GM21825 (cell line): ENCODE measurements at regions not wholly inside any gene's neighbourhood (a gene's known extent, or its start where the extent isn't known, plus 50 kb on each side); places are given as distances from the start of the nearest gene placed in this dataset.

ENCODE experiments used
- ATAC-seq: cut with Tn5 transposase; IDR thresholded peaks from one replicate; pipeline ENCODE4 v1.9.1; 2021; ENCODE audit warnings: mild to moderate bottlenecking, moderate library complexity; ENCODE audit not compliant: unreplicated experiment

DNA sequence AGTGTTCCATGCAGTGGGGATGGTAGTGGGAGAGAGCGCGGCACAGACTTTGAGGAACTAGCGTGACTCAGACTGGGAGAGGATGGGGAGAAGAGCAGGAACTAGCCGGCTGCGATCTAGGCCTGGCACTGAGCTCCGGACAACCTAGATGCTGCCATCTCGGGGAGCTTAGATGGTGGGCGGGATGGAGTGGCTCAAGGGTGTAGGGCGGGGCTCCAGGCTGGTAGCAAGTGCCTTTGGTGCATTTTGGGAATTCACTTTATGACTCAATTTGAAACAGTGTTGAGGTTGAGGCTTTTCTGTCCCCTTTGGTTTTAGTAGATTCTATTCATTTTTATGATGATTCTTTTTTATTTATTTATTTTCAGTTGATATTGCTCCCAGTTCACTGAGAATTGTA, 185.3 kb upstream of the GPR26 start:
- ATAC-seq = no peak

GRCh38 chr10:123484722-123485121, 181.4 kb upstream of the GPR26 start:
- ATAC-seq = no peak

DNA sequence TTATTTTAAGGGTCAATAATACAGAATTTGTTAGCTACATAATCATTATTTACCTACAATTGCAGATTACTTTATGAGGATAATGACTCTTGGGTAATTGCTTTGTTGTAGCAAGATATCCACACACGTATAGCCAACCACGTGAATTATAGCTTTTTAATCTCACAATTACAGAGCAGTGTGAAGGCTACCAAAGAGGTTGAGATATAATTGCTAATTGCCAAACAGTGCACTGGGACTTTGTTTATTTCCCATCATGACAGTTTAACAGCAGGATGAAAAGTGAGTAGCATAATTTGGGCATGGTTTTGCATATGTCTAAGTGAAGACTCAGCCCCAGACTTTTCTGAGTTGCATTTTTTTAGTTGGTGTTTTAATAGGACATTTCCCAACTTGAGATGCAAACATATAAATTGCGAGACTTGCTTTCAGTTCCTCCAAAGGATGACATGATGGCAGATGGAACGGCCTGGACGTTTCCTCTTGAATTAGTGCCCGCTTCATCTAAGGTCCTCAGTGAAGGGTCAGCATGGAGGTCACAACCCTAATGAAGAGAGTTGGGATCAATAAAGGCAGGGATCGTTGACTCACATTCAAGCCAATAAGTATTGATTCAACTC, 180.7 kb upstream of the GPR26 start:
- no peak for ATAC-seq

DNA sequence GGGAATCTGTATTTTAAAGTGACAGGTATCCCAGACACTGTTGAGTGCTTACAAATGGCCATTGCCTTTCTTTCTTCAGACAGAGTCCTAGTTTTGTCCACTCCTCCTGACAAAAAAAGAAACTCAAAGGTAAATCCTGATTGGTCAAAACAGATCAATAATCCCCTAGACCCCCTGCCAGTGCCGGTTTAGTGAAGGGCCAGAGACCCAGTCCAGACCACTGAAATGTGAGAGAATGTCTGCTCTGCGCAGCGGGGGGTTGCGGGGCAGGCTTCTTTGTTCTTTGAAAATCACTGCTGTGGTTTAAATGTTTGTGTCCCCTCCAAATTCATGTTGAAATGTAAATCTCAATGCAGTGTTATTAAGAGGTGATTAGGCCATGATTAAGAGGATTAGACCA, 177.7 kb upstream of the GPR26 start:
- no peak for ATAC-seq

GRCh38 chr10:123491364-123491763, 174.8 kb upstream of the GPR26 start:
- no peak for ATAC-seq

- no peak for ATAC-seq
These were observed 174.1 kb upstream of the GPR26 start for GRCh38 chr10:123492016-123492415.

- no peak for ATAC-seq
These were observed 171.8 kb upstream of the GPR26 start for GRCh38 chr10:123494301-123494808.

DNA sequence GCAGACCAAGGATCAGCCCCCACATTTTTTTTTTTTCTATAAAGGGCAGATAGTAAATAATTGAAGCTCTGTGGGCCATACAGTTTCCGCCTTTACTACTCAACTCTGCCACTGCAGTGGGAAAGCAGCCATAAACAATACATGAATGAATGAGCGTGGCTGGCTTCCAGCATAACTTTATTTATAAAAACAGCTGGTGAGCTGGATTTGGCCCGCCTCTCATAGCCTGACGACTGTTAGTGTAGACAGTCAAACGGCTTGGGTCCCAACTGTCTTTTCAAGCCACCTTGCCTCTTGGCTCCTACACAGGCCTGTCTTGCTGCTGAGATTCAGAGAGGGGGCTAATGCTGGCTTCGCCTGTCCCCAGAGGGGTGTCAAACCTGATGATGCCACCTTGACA, 169.8 kb upstream of the GPR26 start:
- ATAC-seq = no peak

- no peak for ATAC-seq
These were observed 169.0 kb upstream of the GPR26 start for GRCh38 chr10:123496996-123497660.

DNA sequence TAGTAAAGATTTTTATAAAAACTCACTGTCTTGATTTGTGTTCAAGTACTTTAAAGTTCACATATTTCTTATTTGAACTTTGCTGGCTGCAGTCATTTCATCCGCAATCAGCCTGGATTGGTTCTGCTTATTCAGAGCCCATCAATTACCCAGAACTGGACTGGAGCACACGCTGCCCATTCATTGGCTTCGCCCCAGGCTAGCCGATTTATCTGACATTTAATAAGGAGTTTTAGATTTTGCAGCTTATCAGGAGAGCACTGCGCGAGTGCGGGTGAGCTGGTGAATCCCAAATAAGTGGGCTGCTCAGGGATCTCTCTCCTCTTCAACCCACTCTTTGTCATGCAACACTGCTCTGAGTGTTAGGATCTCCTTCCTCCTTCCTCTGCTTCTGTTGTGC, 166.0 kb upstream of the GPR26 start:
- ATAC-seq = no peak

GRCh38 chr10:123501148-123501547, 165.0 kb upstream of the GPR26 start:
- no peak for ATAC-seq

GRCh38 chr10:123502983-123503382, 163.2 kb upstream of the GPR26 start:
- no peak for ATAC-seq

GRCh38 chr10:123506455-123506854, 159.7 kb upstream of the GPR26 start:
- ATAC-seq = no peak

DNA sequence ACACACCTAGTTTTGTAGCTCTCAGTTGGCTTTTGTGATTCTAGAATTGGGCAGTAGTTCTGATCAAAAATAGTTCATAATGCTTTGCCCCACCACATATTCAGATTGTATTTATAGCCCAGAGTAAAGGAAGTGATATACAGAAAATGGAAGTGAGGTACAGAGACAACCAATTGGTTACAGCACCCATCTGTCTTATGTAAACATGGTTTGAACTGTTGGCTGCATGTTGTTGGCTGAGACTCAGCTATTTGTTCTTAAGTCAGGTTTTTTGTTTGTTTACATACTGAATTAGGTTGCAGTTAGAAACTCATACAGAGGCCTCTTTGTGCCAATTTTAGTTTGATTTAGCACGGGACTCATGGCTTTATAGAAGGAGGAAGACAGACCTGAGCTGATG, 158.9 kb upstream of the GPR26 start:
- no peak for ATAC-seq

DNA sequence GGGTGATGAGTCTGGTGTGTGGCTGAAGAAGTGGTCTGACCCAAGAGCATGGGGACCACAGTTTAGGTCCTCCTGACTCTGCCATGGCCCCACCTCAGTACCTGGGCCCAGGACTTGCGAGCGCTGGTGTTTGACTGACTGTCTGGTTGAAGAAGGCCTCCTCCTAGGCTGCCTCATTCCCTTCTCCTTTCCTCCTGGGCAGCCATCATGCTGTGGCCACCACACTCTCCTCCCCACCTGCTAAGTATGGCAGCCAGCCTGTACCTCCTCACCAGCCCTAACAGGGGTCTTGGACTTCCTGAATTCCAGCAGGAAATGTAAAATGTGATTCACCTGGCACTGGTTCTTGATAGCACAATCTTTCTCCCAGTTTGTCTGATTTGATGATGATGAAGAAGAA, 156.8 kb upstream of the GPR26 start:
- ATAC-seq = no peak

GRCh38 chr10:123512901-123513775, 153.0 kb upstream of the GPR26 start:
- no peak for ATAC-seq

DNA sequence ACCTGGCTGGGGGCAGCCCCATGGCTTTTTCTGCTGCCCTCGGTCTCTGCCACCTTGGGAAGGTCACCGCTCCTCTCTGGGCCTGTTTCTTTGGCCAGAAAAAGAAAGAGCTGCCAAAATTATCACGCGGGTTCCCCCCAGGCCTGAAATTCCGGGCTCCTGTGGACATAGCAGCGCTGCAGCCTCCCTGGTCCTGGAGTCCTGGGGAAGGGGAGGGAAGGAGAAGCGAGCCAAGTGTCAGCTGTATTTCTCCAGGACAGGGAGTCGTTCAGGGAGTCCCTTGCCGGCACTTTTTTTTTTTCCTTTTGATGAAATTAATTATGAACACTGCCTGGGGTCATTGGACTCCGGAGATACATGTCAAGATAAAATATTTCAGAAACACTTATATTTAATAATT, 152.3 kb upstream of the GPR26 start:
- ATAC-seq = no peak

- no peak for ATAC-seq
These were observed 151.2 kb upstream of the GPR26 start for GRCh38 chr10:123514996-123515395.

GRCh38 chr10:123515661-123516060, 150.5 kb upstream of the GPR26 start:
- no peak for ATAC-seq

DNA sequence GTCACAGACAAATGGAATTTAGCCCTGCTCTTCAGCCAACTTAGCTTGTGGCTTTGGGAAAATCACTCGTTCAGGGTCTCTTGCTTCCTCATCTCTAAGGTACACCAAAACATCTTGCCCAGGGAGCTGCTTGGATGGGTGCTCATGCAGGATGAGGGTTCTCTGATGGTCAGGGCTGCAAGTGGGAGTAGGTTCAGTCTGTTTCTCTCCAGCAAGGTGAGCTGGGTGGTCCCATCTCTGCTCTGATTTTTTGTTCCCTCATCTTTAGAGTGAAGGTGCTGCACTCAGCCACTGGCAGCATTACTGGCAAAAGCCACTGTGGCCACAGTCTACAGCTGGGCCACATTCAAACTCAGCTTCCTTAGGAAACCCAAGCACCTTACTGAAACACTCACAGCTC, 149.9 kb upstream of the GPR26 start:
- ATAC-seq = no peak

- no peak for ATAC-seq
These were observed 148.7 kb upstream of the GPR26 start for GRCh38 chr10:123517426-123517825.

- ATAC-seq = no peak
These were observed 148.3 kb upstream of the GPR26 start for GRCh38 chr10:123517901-123518300.
